Heart right ventricle (tissue), 16 donors: ENCODE measurements at regions not wholly inside any gene's neighbourhood (a gene's known extent, or its start where the extent isn't known, plus 50 kb on each side); places are given as distances from the start of the nearest gene placed in this dataset.

Source experiments
- ATAC-seq, 8 donors: fragments of 200-7000 bp; cut with Tn5 transposase; one replicate each; pipeline ENCODE4 v1.9.1; 2020; ENCODE audit warnings: mild to moderate bottlenecking in 8 of 8, moderate library complexity in 8 of 8, moderate number of reproducible peaks in 1 of 8
- DNase-seq, 2 donors: peaks; one replicate each; pipeline ENCODE4 v3.0.0-alpha.2; 2020
- H3K27ac ChIP-seq, 10 donors: fragments of 200-600 bp; sonication (generic) in 2 of 10; one replicate each; pipeline versions ENCODE4 v1.5.0 to v1.8.0; 2020 to 2022; ENCODE audit warnings: mild to moderate bottlenecking in 3 of 10
- H3K27me3 ChIP-seq, 7 donors: fragments of 200-600 bp; one replicate each; pipeline ENCODE4 v1.8.0; 2021 to 2022; ENCODE audit warnings: mild to moderate bottlenecking in 2 of 7
- H3K36me3 ChIP-seq, 9 donors: fragments of 200-600 bp; sonication (generic) in 1 of 9; one replicate each; pipeline versions ENCODE4 v1.5.0 to v1.8.0; 2020 to 2022; ENCODE audit warnings: mild to moderate bottlenecking in 2 of 9
- H3K4me1 ChIP-seq, 9 donors: fragments of 200-600 bp; sonication (generic) in 1 of 9; one replicate each; pipeline versions ENCODE4 v1.5.0 to v1.8.0; 2020 to 2022; ENCODE audit warnings: mild to moderate bottlenecking in 4 of 9
- H3K4me3 ChIP-seq, 10 donors: fragments of 200-600 bp; sonication (generic) in 2 of 10; one replicate each; pipeline versions ENCODE4 v1.5.0 to v1.8.0; 2020 to 2022; ENCODE audit warnings: mild to moderate bottlenecking in 7 of 10, moderate library complexity in 2 of 10
- H3K9me3 ChIP-seq, 11 donors: fragments of 200-600 bp in 10 of 11; sonication (generic) in 2 of 11; one replicate each; pipeline versions ENCODE4 v1.5.0 to v1.8.0; 2013 to 2022; ENCODE audit warnings: mild to moderate bottlenecking in 2 of 11, control low read depth in 1 of 11, moderate library complexity in 1 of 11
- WGBS, 2 donors: extraction: QIAGEN DNeasy Blood & Tissue Kit; methylation state at CpG; one replicate each; pipeline ENCODE4 v1.1.7; 2013; ENCODE audit warnings: inconsistent platforms in 1 of 2; 5-methylcytosine and 5-hydroxymethylcytosine counted together
- intact Hi-C, 10 donors: fragments of 100-400 bp; cut with DNase I; formaldehyde crosslinking; loops; one replicate each; pipeline versions ENCODE4 v1.11.1 to v1.14.2; 2022
- TF ChIP-seq, protein P1 (sequence below), 9 donors: fragments of 200-600 bp; sonication (generic) in 2 of 9; IDR thresholded peaks; one replicate each; pipeline versions ENCODE4 v1.5.0 to v1.8.0; 2021 to 2022; ENCODE audit warnings: antibody characterized with exemption in 9 of 9, mild to moderate bottlenecking in 5 of 9, moderate library complexity in 1 of 9
- donor health status: Arrhythmogenic right ventricular cardiomyopathy.
- donor health status: ischemic (EF 13 %, LVEDD 7.1; RV severe dilation, severe dysfunction).
- donor health status: healthy with polysubstance abuse.
- donor health status: DM: no; HTN: yes; CAD: no.
- donor health status: DM: no; HTN: no; CAD: no.
- donor health status: ischemic (EF 25% LVEDD 6.9; RV normal size, moderate dysfunction).
- donor health status: ischemic (EF 25% LVEDD 5.7; RV mildly dilated, moderate dysfunction).
- donor health status: healthy.
- donor health status: DM: yes; HTN: yes; CAD: no.
- donor health status: Ischemic cardiomyopathy.
- donor health status: ischemic (EF 35%, LVEDD 5.7; RV mildly dilated, moderate dysfunction).
- donor health status: nonischemic (EF 11% LVEDD 7.7; RV severe dilation, severe dysfunction).
- donor health status: DM: yes; HTN: yes; CAD: no.
- donor health status: PGD.
- donor health status: ischemic (EF 29% LVEDD 5.4; RV normal size, mild dysfunction).
- donor health status: nonischemic (EF 23%, LVEDD 6.1; RV moderate dilation, normal function).

DNA sequence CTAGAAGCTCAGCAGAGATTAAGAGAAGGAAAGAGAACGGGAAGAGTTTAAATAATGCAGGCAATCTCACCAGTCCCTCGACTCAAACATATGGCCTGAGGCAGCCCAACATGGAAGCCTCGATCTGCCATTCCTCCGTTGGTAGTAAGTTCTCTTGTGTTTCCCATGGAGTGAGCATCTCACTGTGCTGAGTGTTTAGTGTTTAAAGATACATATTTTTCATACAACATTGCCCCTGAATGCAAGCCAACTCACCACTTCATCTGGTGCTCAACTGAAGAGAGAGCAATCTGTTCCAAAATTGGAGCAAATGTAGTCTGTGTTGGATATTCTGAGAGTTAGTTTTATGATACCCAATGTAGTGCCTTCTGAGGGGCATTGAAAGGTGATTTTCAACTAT is 171.5 kb upstream of the ATP10B start:
- ATAC-seq (no peak), DNase-seq (no peak)
- H3K27me3 ChIP-seq: no peaks in the 10 kb centered on the region
- 81 to 85% methylated on average over 4 of the region's 4 CpGs for WGBS, 2 donors
- H3K4me1 ChIP-seq: no peaks in the 10 kb centered on the region
- intact Hi-C loops: no loop called here
- TF ChIP-seq, protein P1, sequence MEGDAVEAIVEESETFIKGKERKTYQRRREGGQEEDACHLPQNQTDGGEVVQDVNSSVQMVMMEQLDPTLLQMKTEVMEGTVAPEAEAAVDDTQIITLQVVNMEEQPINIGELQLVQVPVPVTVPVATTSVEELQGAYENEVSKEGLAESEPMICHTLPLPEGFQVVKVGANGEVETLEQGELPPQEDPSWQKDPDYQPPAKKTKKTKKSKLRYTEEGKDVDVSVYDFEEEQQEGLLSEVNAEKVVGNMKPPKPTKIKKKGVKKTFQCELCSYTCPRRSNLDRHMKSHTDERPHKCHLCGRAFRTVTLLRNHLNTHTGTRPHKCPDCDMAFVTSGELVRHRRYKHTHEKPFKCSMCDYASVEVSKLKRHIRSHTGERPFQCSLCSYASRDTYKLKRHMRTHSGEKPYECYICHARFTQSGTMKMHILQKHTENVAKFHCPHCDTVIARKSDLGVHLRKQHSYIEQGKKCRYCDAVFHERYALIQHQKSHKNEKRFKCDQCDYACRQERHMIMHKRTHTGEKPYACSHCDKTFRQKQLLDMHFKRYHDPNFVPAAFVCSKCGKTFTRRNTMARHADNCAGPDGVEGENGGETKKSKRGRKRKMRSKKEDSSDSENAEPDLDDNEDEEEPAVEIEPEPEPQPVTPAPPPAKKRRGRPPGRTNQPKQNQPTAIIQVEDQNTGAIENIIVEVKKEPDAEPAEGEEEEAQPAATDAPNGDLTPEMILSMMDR (IDR thresholded peaks at IDR 0.05): no peak
- H3K4me3 ChIP-seq: no peak overlapping the region
- H3K9me3 ChIP-seq: no peaks in the 10 kb centered on the region
- H3K36me3 ChIP-seq: no peaks in the 10 kb centered on the region
- no peak overlapping the region for H3K27ac ChIP-seq

DNA sequence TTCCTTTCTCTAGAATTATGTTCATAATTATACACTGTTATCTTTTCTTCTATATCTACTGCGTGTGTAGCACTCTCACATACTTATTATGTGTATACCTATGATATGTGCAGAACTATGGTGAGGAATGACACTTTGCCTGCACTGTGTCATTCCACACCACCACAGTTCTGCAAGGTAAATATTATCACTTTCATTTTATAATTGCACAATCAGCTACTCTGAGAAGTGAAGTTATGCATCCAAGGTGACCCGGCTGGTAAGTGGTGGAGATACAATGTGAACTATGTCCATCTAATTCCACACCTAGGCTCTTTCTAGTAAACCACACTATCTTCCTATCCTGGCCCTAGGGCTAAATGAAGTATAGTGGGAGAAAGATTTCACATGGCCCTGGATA is 170.1 kb upstream of the ATP10B start:
- TF ChIP-seq, protein P1 (IDR thresholded peaks at IDR 0.05): no peak
- Histone ChIP-seq H3K27me3 (no peaks in the 10 kb centered on the region), H3K9me3 (peaks cover 0 to 7% (median 0%) of the 10 kb centered on the region in 11 donors), H3K36me3 (no peaks in the 10 kb centered on the region), H3K4me3 (no peak overlapping the region), H3K4me1 (no peaks in the 10 kb centered on the region), H3K27ac (no peak overlapping the region)
- intact Hi-C loops: no loop called here
- WGBS, 2 donors: 43 to 51% methylated on average over 2 of the region's 2 CpGs
- no peak for ATAC-seq
- no peak for DNase-seq

DNA sequence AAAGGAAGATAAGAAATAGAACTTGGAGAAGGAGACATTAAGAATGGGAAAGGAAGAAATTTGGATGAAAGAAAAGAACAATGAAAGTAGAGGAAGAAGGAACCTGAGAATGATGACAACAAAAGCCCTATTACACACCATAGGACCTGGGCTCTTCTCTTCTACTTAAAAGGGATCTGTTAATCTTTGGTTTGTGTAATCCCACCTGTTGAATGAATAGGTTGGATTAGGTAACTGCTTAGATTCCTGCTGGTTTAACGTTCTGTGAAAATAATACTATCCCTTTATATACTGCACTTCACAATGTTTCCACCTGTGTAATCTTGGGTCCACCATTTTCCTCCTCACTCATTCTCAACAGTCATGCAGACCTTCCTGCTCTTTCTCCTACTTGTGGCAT is 157.8 kb upstream of the ATP10B start:
- Histone ChIP-seq H3K27me3 (peaks cover 0 to 5% (median 0%) of the 10 kb centered on the region in 7 donors), H3K27ac (no peak overlapping the region), H3K4me3 (no peak overlapping the region), H3K36me3 (no peaks in the 10 kb centered on the region), H3K4me1 (no peaks in the 10 kb centered on the region), H3K9me3 (peaks cover 0 to 17% (median 3%) of the 10 kb centered on the region in 11 donors)
- intact Hi-C loops: no loop called here
- DNase-seq (no peak), ATAC-seq (no peak)
- TF ChIP-seq, protein P1 (IDR thresholded peaks at IDR 0.05): no peak
- 66 to 89% methylated on average over 1 of the region's 1 CpG for whole genome bisulfite sequencing, 2 donors

DNA sequence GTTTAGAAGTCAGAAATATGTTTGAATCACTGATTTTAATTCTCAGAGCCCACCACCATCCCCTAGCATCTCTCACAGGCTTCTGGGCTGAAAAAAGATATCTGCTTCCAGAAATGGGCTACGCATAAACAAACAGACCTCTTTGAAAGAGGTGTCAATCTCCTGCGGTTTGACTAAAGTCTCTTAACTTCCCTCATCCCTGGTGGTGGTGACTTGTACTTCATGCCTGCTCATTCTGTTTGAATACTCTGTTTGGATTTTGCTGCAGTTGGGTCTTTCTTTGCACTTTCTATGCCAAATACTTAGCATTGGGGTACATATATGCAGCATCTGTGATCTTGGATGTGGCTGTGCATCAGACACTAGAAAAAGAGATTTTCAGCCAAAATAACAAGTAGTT is 157.2 kb upstream of the ATP10B start:
- Histone ChIP-seq H3K4me1 (no peaks in the 10 kb centered on the region), H3K36me3 (no peaks in the 10 kb centered on the region), H3K9me3 (peaks cover 0 to 21% (median 6%) of the 10 kb centered on the region in 11 donors), H3K27ac (no peak overlapping the region), H3K27me3 (peaks cover 0 to 5% (median 0%) of the 10 kb centered on the region in 7 donors), H3K4me3 (no peak overlapping the region)
- no peak for DNase-seq
- TF ChIP-seq, protein P1 (IDR thresholded peaks at IDR 0.05): no peak
- intact Hi-C loops: no loop called here
- 46 to 47% methylated on average over 2 of the region's 2 CpGs for WGBS, 2 donors
- no peak for ATAC-seq
